Adipose tissue (tissue), 3 donors: ENCODE measurements at regions not wholly inside any gene's neighbourhood (a gene's known extent, or its start where the extent isn't known, plus 50 kb on each side); places are given as distances from the start of the nearest gene placed in this dataset.

ENCODE experiments used
- H3K27ac ChIP-seq: one replicate; pipeline ENCODE4 v1.5.1; 2013; ENCODE audit warnings: low read depth, low read length
- WGBS, 3 donors: extraction: QIAGEN DNeasy Blood & Tissue Kit; methylation state at CpG; one replicate each; pipeline ENCODE4 v1.1.7; 2013; 5-methylcytosine and 5-hydroxymethylcytosine counted together
- donor health status: healthy with polysubstance abuse.
- donor health status: Bipolar disorder and iron deficiency.
- donor health status: healthy.

DNA sequence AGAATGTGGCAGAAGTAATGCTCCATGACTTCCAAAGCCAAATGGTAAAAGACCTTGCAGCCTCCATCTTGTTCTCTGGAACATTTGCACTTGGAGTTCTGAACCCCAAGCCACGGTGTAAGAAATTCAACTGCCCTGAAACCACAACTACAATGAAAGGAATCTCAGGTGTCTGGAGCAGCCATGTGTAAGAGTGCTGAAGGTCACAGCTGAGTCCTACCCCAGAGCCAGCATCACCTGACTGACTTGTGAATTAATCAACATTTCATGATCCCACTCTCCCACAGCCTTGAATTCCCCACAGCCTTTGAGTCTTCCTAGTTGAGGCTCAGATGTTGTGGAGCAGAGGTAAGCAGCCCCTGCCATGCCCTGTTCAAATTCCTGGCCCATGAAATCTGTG lies 192.8 kb upstream of the CAMK1G start:
- 86 to 92% (median 90%) methylated on average over 1 of the region's 1 CpG for WGBS, 3 donors
- H3K27ac ChIP-seq: no peak overlapping the region

DNA sequence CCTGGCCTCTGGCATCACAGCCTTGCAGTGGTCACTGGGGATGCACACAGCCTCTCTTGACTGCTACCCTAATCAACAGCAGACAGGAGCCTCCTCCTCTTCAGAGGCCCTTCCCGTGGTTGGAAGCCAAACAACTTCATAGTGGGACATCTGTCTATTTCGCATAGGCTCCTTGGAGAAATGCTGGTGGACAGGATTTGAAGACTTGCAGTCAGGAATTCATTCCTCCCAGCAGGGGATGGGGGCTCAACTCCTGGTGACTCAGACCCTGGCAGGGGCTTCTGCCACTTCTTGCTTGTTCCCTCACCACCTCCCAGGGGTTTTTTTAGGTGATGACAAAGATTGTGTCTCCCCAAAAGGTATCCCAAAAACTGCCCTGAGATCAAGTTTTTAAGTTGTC lies 191.7 kb upstream of the CAMK1G start:
- 61 to 73% (median 68%) methylated on average over 2 of the region's 2 CpGs for WGBS, 3 donors
- no peak overlapping the region for H3K27ac ChIP-seq

DNA sequence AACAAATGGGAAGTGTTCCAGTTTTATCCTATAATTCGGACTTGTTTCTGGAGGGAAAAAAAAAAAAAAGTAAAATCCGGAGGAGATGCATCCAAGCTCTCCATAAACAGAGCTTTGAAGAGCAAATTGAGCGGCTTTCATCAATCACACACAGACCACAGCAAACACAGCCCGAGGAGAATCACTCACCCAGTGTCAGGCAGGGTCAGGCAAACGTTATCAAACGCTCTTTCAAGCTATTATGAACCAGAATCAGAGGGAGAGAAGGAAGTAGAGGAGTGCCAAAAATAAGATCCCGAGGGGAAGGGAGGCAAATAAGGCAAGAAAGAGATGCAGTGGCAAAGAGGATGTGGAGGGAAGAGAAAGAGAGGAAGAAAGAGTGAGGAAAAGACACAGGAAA lies 188.3 kb upstream of the CAMK1G start:
- no peak overlapping the region for H3K27ac ChIP-seq
- 9 to 34% (median 29%) methylated on average over 7 of the region's 7 CpGs for whole genome bisulfite sequencing, 3 donors

DNA sequence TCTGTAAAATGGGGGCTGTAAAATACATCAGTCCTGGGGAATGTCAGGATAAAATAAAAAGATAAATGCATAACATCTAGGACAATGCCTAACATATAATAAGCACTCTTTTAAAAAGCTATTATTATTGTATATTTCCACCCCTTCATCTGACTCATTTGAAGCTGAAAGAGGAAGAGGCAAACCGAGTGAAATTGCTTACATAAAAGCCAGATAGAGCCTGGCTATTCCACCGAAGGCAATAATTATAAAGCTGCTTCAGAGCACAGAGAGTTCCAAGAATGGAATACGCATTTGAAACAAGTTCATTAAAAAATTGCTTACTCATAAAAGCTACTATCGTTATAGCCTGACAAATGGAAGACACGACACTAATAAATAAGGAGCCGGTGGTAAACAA lies 186.1 kb upstream of the CAMK1G start:
- H3K27ac ChIP-seq: no peak overlapping the region
- WGBS, 3 donors: 58 to 77% (median 60%) methylated on average over 6 of the region's 6 CpGs

DNA sequence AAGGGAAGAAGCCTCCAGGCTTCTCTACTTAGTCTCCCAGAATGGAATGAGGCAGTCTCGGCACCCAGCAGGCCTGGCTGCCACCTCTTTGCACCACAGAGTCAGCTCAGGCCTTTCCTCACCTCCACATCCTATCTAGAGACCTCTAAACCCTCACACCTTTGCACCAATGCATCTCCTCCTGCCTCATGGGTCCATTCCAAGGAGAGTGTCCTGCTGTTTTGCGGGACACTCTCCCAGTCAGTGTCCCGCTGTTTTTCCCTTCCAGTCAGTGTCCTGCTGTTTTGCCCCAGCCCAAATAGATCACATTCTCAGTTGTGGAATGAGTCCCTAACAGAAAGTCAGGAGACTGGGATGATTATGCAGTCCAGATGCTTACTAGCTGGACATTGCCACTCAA lies 185.6 kb upstream of the CAMK1G start:
- 81 to 94% (median 81%) methylated on average over 3 of the region's 3 CpGs for WGBS, 3 donors
- H3K27ac ChIP-seq: no peak overlapping the region

DNA sequence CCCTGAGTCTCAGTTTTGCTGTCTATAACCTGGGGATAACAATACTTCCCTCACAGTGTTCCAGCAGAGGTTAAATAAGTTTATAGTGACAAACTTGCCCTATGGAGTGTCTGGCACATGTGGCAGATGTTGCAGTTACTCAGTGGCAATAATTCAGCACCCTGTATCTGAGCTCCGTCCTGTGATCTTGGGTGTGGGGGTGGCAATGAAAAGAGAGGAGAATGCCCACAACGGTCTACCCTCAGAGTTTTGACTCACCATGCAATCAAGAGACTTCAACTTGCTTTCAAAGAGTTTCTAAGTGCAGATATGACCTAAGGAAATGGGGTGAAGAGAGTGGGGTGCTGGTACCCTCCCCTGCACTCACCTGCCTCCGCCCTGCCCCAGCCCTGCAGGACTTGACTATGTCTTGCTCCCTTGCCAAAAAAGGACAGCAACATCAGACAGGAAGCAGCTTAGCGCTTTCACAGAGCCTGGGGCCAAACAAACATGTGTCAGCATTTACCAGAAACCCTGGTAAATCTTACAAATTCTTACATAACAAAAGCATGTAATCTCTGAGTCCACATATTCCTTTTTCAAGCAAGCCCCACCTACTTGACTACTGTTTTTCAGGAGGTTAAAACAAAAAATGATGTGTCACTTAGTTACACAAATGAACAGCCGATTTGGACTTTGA lies 185.1 kb upstream of the CAMK1G start:
- WGBS, 3 donors: 21 to 60% (median 26%) methylated on average over 5 of the region's 5 CpGs
- no peak overlapping the region for H3K27ac ChIP-seq

DNA sequence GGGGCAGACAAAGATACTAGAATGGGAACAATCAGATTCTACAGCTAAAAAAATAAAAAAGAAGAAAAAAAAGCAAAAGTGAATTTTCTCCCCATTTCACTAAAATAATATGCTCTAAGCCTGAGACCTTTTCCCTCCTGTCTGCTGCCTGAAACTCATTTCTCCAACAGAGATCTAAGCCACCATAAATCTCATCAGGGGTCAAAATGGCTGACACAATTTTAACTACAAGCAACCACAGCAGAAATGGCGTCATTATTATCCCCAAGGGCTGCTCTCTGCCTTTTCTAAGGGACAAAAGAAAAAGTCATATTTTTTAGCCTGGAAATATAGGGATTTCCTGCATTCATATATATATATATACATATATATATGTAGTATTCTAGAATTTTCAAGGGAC lies 183.7 kb upstream of the CAMK1G start:
- H3K27ac ChIP-seq: no peak overlapping the region
- WGBS, 3 donors: 68 to 79% (median 72%) methylated on average over 1 of the region's 1 CpG

DNA sequence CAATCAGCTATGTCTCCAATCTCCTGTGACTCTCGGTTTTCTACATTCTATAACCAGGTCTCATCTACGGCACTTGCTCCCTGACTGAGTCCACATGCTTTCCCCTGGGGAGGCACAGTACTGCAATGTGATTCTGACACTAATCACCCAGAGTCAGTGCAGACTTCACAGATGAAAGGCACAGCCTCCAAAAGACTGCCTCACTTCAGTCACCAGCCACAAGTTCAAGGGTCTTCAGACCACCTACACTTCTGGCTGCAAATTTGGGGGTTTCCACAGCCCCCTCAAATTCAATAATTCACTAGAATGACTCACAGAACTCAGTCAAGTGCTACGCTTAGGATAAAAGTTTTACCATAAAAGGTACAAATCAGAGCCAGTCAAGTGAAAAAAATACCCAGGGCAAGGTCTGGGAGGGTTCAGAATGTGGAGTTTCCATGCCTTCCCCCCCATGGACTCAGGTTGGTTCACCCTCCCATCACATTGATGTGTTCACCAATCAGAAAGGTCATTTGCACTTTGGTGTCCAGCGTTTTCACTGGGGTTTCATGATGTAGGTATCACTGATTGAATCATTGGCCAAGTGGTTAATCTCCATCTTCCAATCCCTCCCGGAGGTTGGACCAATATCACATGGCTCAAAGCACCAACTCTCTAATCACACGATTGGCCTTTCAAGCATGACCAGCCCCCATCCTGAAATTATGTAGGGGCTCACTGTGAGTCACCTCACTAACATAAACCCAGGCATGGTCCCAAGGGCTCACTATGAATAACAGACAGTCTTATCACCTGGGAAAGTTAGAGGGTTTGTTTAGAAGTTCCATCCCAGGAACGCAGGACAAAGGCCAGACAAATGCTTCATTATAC lies 182.9 kb upstream of the CAMK1G start:
- H3K27ac ChIP-seq: no peak overlapping the region
- 73 to 86% (median 85%) methylated on average over 7 of the region's 7 CpGs for WGBS, 3 donors

DNA sequence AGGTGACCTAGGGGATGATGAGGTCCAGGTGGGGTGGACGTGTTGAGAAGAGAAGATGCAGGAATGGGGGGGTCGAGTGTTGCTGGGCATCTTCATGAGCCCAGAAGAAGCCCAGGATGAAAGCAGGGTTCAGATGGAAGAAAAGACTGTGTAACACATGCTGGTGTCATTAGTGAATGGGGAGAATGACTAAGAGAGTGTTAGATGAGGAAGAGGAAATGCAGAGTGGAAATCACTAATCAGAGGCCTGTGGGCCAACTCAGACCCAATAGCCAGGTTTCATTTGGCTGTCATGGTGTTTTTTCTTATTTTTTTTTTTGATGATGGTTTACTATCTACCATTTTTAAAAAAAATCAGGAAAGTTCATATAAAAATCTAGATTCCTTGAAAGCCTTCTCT lies 180.8 kb upstream of the CAMK1G start:
- 55 to 82% (median 80%) methylated on average over 2 of the region's 2 CpGs for WGBS, 3 donors
- no peak overlapping the region for H3K27ac ChIP-seq

DNA sequence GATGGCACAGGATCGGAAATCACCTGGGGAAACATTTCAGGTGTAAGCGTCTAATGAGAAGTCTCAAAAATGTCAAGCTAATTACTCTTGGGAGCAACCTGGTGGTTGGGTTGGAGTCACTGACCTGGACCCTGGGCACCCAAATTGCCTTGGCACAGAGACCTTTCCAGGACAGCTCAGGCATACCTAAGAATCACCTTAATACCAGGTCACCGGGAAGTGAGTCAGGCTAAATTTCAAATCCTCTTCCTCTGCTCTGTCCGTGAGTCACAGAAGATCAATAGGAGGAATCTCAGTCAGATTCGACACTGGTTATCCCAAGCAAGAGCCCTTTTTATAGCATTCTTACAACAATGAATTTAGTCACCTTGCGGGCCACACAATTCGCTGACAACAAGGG lies 179.6 kb upstream of the CAMK1G start:
- WGBS, 3 donors: 72 to 89% (median 77%) methylated on average over 7 of the region's 7 CpGs
- no peak overlapping the region for H3K27ac ChIP-seq

DNA sequence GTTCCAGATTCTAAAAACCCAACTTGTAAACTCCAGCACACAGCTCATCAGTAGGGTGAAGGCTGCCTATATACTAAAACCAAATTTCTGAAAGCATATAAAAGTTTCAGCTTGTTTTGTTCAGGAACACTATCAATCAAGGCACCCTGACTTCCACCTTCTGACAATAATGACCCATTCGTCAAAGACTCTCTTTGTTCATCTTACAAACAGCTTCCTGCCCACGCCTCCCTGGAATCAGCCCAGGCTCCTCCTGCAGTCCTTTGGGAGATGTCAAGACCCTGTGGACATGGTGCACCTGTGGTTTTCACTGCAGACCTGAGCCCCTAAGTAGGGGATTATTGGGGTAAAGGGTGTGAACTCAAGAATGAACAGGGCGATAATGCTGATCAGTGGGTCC lies 178.9 kb upstream of the CAMK1G start:
- no peak overlapping the region for H3K27ac ChIP-seq
- WGBS, 3 donors: 47 to 67% (median 66%) methylated on average over 3 of the region's 3 CpGs

DNA sequence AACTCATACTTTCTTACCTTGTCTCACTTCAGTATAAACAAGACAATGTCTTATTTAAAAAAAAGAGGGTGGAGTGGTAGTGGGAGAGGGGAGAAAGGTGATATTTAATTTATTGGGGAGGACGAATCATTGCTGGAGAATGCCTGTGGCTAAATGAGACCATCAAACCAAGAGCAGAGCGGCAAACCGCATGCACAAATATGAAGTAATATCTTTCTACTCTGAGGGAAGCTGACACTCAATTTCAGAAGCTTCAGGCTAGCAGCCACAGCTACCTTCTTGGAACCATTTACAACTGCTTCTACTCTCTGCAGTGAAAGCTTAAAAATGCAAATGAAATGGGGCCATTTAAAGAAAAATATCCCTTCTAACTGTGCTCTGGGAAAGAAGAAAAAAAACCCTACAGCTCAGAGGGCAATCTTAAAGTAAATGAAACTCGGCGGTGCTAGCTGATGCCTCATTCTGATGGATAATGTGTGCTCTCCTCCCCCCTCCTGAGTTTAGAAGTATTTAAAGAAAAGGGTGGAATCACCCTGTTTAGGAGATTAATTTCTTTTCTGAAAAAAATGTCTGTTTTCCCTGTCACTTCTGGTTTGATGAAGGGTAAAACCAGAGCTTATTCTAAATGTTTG lies 178.2 kb upstream of the CAMK1G start:
- H3K27ac ChIP-seq: no peak overlapping the region
- WGBS, 3 donors: 31 to 53% (median 48%) methylated on average over 5 of the region's 5 CpGs

DNA sequence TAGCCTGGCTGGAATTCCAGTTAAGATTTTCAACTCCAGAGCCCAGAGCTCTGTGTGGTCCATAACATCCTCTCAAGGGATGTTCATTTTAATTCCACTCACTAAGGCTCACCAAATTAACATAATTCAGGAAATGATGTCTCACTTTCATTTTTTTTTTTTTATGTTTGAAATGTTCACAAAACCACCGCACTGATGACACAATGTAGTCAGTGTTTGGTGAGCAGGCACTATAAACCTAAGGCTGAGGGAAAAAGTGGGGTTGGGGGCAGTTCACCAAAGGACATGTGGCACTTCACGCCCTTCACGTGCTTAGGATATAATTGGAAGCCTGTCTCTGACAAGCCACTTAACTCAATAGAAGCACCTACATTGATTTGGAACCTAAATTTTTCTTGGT lies 177.3 kb upstream of the CAMK1G start:
- WGBS, 3 donors: 52 to 63% (median 58%) methylated on average over 3 of the region's 3 CpGs
- no peak overlapping the region for H3K27ac ChIP-seq

DNA sequence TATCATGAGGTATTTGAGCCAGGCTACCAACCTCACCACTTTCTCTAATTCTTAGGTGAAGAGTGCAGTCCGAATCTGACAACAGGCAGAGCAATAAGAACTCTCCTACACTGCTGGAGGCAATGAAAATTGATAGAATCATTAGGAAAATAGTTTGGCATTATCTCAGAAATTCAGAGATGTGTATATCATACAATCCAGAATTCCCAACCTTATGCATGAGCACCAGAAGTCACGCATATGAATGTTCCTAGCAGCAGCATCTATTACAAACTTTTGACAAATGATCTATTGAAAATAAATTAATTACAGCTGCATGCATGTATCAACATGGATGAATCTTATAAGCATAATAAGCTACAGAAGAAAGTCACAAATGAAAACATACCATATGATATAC lies 176.9 kb upstream of the CAMK1G start:
- no peak overlapping the region for H3K27ac ChIP-seq
- WGBS, 3 donors: 69 to 89% (median 87%) methylated on average over 2 of the region's 2 CpGs

DNA sequence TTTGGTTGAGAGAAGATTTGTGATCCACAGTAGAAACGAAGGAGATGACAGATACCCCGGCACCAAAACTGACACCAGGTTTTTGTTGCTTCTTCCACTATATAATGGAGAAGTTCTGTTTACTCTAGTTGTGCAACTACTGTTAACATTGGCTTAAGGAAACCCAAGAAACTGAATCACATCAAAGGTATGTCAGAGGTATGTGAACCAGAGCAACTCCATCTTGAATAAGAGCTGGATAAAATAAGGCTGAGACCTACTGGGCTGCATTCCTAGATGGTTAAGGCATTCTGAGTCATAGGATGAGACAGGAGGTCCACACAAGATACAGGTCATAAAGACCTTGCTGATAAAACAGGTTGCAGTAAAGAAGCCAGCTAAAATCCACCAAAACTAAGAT lies 173.7 kb upstream of the CAMK1G start:
- H3K27ac ChIP-seq: no peak overlapping the region
- 83 to 88% (median 84%) methylated on average over 2 of the region's 2 CpGs for WGBS, 3 donors

DNA sequence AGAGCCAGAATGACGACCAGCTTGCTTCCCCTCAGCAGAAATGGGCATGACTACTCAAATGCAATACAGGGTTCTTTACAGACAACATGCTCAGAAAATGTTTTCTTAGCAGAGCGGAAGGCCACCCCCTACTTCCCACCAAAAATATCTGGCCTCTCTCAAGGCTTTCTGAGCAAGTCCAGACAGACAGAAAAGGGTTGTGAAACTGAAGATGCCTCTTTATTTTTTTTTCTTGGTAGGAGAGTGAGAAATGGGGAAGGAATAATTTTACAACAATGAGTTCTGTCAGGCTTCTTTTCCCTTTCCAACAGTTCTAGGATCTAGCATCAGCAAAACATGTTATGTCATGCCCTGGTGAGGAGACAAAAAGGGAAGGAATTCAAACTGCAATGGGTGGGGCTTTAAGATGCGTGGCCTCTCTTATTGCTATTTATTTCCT lies 172.0 kb upstream of the CAMK1G start:
- no peak overlapping the region for H3K27ac ChIP-seq
- WGBS, 3 donors: 25 to 44% (median 26%) methylated on average over 3 of the region's 3 CpGs

DNA sequence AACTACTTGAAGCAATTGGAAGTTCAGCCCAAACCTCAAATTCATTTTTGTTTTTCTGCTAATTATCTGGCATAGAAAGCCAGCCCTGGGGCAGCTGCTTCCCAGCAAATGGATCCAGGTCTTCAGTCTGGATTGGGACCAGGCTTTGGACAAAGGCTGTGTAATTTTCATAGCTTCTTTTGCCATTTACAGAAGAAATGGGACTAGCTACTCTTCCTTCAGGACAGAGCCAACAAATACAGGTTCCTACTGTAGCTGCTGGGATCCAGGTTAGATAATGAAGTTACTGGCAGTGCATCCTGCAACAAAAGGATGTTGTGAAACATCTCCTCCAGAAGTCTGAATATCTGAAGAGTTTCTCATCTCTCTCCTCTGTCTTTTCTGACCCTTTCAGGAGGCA lies 171.5 kb upstream of the CAMK1G start:
- peak overlapping the region; percentile 80 for H3K27ac ChIP-seq

DNA sequence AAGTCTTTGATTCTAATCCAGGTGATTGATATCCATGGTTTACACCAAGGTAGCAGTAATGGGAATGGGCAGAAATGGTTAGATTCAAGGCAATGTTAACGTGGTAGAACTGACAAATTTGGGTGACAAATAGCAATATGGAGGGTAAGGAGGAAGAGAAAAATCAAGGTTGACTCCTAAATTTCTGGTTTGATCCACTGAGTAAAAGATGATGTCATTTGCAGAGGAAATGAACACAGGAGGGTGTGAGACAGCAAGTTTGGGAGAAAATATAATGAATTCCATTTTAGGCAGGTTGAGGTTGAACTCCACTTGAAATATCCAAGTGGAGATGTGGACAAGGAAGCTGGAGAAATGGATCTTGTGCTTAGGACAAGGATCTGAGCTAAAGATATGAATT lies 170.9 kb upstream of the CAMK1G start:
- WGBS, 3 donors: 41 to 80% (median 66%) methylated on average over 1 of the region's 1 CpG
- no peak overlapping the region for H3K27ac ChIP-seq

DNA sequence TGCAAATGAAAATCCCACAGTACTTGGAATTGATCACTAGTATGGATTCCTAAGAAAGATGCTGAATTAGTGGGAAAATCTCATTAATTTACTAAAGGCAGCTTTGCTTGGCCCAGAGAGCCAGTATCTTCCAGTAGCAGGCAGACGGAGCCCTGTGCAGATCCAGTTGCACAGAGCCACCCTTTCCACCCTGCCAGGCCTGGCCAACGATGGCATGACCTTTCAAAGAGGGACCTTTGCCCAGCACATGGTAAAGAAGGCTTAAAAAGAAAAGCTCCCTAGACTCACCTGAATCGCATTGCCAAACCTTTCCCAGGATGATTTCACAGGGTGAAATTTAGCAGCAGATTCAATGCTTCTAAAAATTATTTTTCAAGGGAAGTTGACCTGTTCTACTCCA lies 170.5 kb upstream of the CAMK1G start:
- 71 to 92% (median 85%) methylated on average over 3 of the region's 3 CpGs for WGBS, 3 donors
- H3K27ac ChIP-seq: no peak overlapping the region
